ENCODE measurements at regions not wholly inside any gene's neighbourhood (a gene's known extent, or its start where the extent isn't known, plus 50 kb on each side); places are given as distances from the start of the nearest gene placed in this dataset.
"Not testable (repeated sequence)": the region's sequence is repeated elsewhere in the genome, so short reads cannot be mapped to it uniquely, and the experiment has no call there.

DNA sequence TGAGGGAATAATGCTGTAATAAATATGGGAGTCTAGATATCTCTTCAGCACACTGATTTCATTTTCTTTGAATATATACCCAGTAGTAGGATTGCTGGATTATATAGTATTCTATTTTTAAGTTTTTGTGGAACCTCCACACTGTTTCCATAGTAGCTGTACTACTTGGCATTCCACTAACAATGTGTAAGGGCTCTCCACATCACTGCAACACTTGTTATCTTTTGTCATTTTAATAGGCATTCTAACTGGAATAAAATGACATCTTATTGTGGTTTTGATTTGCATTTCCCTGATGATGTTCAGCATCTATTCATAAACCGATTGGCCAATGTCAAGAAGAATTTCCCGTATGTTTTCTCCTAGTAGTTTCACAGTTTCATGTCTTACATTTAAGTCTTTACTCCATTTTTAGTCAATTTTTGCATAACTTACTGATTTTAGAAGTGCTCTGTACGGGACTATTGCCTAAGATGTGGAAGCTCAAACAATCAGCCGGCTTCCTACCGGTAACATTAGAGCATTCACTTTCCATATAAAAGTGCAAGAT, 1078.8 kb downstream of the TAF11L14 start:
- no peak overlapping the region for H3K4me3 ChIP-seq (ENCODE audit: low read depth, low read length)
- TF ChIP-seq, protein P1, sequence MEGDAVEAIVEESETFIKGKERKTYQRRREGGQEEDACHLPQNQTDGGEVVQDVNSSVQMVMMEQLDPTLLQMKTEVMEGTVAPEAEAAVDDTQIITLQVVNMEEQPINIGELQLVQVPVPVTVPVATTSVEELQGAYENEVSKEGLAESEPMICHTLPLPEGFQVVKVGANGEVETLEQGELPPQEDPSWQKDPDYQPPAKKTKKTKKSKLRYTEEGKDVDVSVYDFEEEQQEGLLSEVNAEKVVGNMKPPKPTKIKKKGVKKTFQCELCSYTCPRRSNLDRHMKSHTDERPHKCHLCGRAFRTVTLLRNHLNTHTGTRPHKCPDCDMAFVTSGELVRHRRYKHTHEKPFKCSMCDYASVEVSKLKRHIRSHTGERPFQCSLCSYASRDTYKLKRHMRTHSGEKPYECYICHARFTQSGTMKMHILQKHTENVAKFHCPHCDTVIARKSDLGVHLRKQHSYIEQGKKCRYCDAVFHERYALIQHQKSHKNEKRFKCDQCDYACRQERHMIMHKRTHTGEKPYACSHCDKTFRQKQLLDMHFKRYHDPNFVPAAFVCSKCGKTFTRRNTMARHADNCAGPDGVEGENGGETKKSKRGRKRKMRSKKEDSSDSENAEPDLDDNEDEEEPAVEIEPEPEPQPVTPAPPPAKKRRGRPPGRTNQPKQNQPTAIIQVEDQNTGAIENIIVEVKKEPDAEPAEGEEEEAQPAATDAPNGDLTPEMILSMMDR (conservative IDR thresholded peaks at IDR 0.05; ENCODE audit: low read depth, low read length): no peak
- no peak for DNase-seq (ENCODE audit: low read depth)

DNA sequence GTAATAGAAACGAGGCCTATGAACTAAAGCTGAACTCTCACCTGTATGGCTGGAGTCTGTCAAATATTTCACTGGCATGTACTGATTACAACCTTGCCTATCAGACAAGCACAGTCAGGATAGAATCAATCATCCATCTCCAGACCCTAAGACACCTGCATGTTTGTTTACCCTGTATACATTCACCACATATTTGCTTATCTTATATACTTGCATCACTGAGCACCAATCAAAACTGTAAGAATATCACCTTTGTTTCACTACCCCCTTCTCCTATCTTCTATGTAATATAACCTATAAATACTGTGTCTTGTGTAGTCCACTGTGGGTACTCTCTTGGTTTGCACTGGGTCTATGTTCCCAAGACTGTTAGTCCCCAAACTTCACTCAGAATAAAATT, 1085.7 kb downstream of the TAF11L14 start:
- TF ChIP-seq, protein P1 (conservative IDR thresholded peaks at IDR 0.05; ENCODE audit: low read depth, low read length): no peak
- no peak overlapping the region for H3K4me3 ChIP-seq (ENCODE audit: low read depth, low read length)
- DNase-seq (ENCODE audit: low read depth): no peak

DNA sequence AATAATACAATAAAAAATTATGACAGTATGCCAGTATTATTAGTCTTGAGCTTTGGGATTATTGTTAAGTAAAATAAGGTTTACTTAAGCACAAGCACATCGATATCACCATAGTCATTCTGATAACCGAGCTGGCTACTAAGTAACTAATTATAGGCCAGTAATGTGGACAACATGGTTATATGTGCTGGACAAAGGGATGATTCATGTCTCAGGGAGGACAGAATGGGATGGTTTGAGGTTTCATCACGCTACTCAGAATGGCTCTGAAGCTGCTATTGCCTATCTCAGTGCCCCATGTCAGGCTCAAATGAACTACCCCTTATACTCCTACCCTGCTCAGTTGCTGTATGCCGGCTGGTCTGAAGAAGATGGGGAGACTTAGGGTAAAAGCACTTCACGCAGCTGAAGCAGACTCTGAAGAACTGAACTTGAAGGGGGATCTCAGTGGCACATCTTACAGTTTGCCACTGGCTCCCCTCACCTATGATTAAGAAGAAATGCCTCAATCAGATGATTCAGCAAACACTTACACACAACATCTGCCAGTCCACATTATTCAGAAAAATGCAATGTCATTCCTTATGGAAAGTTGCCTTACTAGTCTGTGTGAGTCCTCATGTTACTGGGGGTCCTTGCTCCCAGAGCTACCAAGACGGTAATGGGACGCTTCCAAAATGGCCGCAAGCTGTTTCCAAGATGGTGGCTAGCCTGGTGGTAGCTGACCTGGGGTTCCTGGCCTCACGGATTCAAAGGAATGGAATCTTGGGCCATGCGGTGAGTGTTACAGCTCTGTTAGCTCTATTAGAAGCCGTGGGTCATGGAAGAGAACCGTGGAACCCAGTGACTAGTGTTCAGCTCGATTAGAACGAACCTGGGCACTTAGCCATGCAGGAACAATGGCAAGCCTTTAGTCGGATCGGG, 1098.6 kb downstream of the TAF11L14 start:
- no peak overlapping the region for H3K4me3 ChIP-seq (ENCODE audit: low read depth, low read length)
- no peak for DNase-seq (ENCODE audit: low read depth)
- TF ChIP-seq, protein P1 (conservative IDR thresholded peaks at IDR 0.05; ENCODE audit: low read depth, low read length): no peak

DNA sequence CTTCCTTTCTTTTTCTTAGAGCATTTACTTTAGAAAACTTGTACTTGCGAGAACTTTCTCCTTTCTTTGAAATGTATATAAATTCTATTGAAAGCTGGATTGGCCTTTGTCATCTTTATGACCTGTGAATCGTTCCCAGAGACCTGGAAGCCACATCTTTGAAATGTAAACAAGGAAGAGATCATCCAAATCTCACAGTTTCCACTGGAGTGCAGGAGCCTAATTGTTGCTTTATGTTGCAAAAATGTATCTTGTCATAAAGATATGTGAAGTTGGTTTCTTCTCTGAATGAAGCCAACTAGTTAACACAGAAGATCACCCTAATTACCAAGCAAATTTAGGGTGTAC, 1101.8 kb downstream of the TAF11L14 start:
- no peak for DNase-seq (ENCODE audit: low read depth)
- H3K4me3 ChIP-seq (ENCODE audit: low read depth, low read length): no peak overlapping the region
- TF ChIP-seq, protein P1 (conservative IDR thresholded peaks at IDR 0.05; ENCODE audit: low read depth, low read length): no peak

DNA sequence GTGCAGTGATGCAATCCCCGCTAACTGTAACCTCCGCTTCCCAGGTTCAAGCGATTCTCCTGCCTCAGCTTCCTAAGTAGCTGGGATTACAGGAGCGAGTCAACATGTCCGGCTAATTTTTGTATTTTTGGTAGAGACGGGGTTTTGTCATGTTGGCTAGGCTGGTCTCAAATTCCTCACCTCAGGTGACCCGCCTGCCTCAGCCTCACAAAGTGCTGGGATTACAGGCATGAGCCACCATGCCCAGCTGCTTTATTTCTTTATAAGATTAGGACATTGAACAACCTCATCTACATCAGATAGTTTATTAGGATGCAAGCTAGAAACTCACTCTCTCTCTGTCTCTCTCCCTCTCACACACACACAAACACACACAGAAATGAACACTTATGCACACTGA, 1102.5 kb downstream of the TAF11L14 start:
- H3K4me3 ChIP-seq (ENCODE audit: low read depth, low read length); DNase-seq (ENCODE audit: low read depth): not testable (repeated sequence)

DNA sequence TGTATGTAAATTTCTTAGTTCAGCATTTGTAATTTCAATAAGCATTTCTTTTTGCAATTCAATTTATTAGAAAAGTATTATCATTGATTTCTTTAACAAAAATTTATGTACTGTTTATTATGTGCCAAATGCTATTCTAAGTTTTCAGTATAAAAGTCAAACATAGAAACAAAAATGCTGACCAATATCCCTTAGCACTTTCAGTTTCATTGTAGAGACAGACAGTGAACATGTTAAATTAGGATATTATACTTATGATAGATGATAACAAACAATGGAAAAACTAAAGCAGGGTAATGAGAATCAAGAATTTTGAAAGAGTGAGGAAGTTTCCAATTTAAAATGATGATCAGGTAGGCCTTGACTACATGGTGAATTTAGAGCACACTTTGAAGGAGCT, 1106.0 kb downstream of the TAF11L14 start:
- TF ChIP-seq, protein P1 (conservative IDR thresholded peaks at IDR 0.05; ENCODE audit: low read depth, low read length): no peak
- DNase-seq (ENCODE audit: low read depth): no peak
- H3K4me3 ChIP-seq (ENCODE audit: low read depth, low read length): no peak overlapping the region

DNA sequence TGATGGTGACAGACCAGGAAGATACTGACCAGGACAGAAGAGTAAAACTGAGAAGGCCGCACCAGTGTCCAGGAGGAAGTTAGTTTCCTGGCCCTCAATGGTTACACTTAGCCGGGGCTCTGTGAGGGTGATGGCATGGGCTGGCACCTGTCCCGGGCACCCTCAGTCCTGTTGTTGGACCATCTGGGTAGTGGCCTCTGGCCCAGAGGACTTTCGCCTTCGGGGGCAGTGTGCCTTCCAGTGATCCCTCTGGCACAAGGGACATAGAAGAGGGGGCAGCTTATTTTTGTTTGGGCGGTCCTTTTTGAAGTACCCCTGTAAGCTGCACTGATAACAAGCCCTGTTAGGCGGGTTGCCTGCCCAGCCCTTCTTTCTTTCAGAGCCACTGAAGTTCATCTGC, 1108.6 kb downstream of the TAF11L14 start:
- H3K4me3 ChIP-seq (ENCODE audit: low read depth, low read length): no peak overlapping the region
- no peak for DNase-seq (ENCODE audit: low read depth)
- TF ChIP-seq, protein P1 (conservative IDR thresholded peaks at IDR 0.05; ENCODE audit: low read depth, low read length): no peak

Measured in epithelial cell of proximal tubule (primary cell).